HepG2 (cell line): ENCODE measurements at regions not wholly inside any gene's neighbourhood (a gene's known extent, or its start where the extent isn't known, plus 50 kb on each side); places are given as distances from the start of the nearest gene placed in this dataset.

ENCODE experiments used
- HOXA7 ChIP-seq: sonication (generic); formaldehyde crosslinking; IDR thresholded peaks from 2 replicates; pipeline ENCODE4 v1.8.1; 2022; ENCODE audit warnings: mild to moderate bottlenecking, missing genetic modification reagents, moderate library complexity
- KDM6A ChIP-seq: IDR thresholded peaks from 2 replicates; pipeline ENCODE4 v1.6.1; 2016; ENCODE audit warnings: low read depth
- RAD21 ChIP-seq: fragments of 450-650 bp; formaldehyde crosslinking; IDR thresholded peaks from 2 replicates; pipeline ENCODE4 v1.5.0; 2020; ENCODE audit warnings: mild to moderate bottlenecking

DNA sequence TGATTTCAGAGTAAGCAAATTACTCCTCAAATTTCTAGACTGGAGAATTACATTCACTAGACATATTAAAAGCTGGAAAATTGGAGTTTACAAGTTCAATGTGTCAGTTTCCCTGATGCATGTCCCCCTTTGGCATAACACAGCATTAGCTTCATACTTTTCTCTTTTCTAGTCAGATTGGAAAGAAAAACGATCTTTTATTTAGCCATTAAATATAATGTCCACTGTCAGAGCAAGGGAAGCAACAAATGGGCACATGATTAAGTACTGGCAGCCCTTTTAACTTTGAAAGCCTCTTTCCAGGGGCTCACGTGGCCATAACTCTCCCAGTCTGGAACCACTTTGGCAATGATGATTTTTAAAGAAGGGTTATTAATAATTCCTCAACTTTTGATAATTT, 203.3 kb downstream of the KCNN2 start:
- no peak for TF ChIP-seq KDM6A (CRISPR knock-in tag)
- TF ChIP-seq HOXA7 = no peak
- TF ChIP-seq RAD21 (CRISPR knock-in tag) = no peak
